Calu3 (cell line): ENCODE measurements at regions not wholly inside any gene's neighbourhood (a gene's known extent, or its start where the extent isn't known, plus 50 kb on each side); places are given as distances from the start of the nearest gene placed in this dataset.

ENCODE experiments used
- BruUV-seq: library from RNA; stranded (reverse); fragments of 400-500 nt; replicated peaks from 2 replicates; lab custom pipeline; 2021; lab: Mats Ljungman, UMichigan
- CTCF ChIA-PET: fragments of 300-600 bp; sonication (Branson Sonifier 250); formaldehyde crosslinking; loops from one replicate; lab custom pipeline; 2022; ENCODE audit warnings: antibody characterized with exemption; lab: Charles Lee
- DNase-seq: peaks from one replicate; pipeline ENCODE4 v3.0.0; 2022
- H3K27ac Mint-ChIP-seq: one replicate; pipeline ENCODE4 v1.8.0; 2022; ENCODE audit warnings: mixed read lengths; ENCODE audit not compliant: unreplicated experiment
- H3K27me3 Mint-ChIP-seq: one replicate; pipeline ENCODE4 v1.8.0; 2022; ENCODE audit warnings: mixed read lengths; ENCODE audit not compliant: unreplicated experiment
- H3K36me3 Mint-ChIP-seq: one replicate; pipeline ENCODE4 v1.8.0; 2022; ENCODE audit warnings: mild to moderate bottlenecking, moderate library complexity, mixed read lengths; ENCODE audit not compliant: insufficient read depth, unreplicated experiment
- H3K4me1 Mint-ChIP-seq: one replicate; pipeline ENCODE4 v1.8.0; 2022; ENCODE audit warnings: mild to moderate bottlenecking, low read depth, mixed read lengths; ENCODE audit not compliant: unreplicated experiment
- H3K4me3 Mint-ChIP-seq: one replicate; pipeline ENCODE4 v1.8.0; 2022; ENCODE audit warnings: mild to moderate bottlenecking, low read depth, moderate library complexity, mixed read lengths; ENCODE audit not compliant: unreplicated experiment
- H3K9me3 Mint-ChIP-seq: one replicate; pipeline ENCODE4 v1.8.0; 2022; ENCODE audit warnings: low read depth, mixed read lengths; ENCODE audit not compliant: unreplicated experiment
- CTCF ChIP-seq: fragments of 200-600 bp; IDR thresholded peaks from one replicate; pipeline ENCODE4 v1.8.0; 2022; ENCODE audit warnings: antibody characterized with exemption; ENCODE audit not compliant: unreplicated experiment
- intact Hi-C: fragments of 100-400 bp; cut with micrococcal nuclease; formaldehyde crosslinking; loops from one replicate; pipeline ENCODE4 v1.10.0; 2022; ENCODE audit not compliant: unreplicated experiment

DNA sequence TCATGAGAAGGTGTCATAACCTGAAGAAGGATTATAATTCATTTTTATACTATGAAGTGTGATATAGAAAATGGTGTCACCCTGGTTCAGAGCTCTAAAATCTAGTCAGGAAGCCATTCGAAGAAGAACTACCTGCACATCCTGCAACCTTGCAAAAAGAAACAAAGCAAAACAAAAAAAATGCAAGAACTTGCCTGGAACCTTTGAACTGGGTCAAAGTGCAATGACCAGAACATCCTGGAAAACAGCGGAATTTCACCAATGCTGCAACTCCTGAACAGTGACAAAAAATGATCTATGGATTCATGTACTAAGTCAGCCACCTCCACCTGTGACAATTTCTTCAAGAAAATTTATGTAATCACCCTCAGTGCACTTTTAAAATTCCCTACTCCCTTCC lies 1083.3 kb upstream of the GYPC start:
- DNase-seq, result no peak
- TF ChIP-seq CTCF, result no peak
- BruUV-seq, result no TSS peak
- H3K4me1 Mint-ChIP-seq, result no peaks in the 10 kb centered on the region
- no peak overlapping the region for H3K27ac Mint-ChIP-seq
- no peaks in the 10 kb centered on the region for H3K36me3 Mint-ChIP-seq
- intact Hi-C loops, result no loop called here
- CTCF ChIA-PET, result no interaction called here
- no peak overlapping the region for H3K4me3 Mint-ChIP-seq
- H3K27me3 Mint-ChIP-seq, result no peaks in the 10 kb centered on the region
- peaks cover 20% of the 10 kb centered on the region for H3K9me3 Mint-ChIP-seq

GRCh38 chr2:125573432-125573831 lies 1082.5 kb upstream of the GYPC start:
- H3K27me3 Mint-ChIP-seq, result no peaks in the 10 kb centered on the region
- H3K27ac Mint-ChIP-seq, result no peak overlapping the region
- no peak for TF ChIP-seq CTCF
- H3K9me3 Mint-ChIP-seq, result peaks cover 20% of the 10 kb centered on the region
- H3K36me3 Mint-ChIP-seq, result no peaks in the 10 kb centered on the region
- H3K4me3 Mint-ChIP-seq, result no peak overlapping the region
- no TSS peak for BruUV-seq
- CTCF ChIA-PET, result no interaction called here
- intact Hi-C loops, result no loop called here
- H3K4me1 Mint-ChIP-seq, result no peaks in the 10 kb centered on the region
- DNase-seq, result no peak

DNA sequence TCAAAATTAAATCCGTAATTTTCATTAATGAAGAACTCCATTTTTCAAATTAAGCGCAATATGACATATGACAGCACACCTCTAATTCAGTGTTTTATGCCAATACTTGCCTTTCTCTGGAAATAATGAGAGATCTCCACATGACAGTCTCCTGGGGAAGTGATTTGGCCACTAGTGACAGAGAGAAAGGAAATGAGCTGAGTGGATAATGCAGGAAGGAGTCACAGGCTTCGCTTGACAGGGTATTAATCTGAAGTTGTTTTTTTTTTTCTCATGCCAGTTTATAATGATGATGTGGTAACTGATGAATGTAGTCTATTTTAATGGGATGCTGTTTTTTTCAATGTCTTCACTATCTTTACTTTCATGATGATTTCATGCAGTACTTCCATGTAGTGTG lies 1079.4 kb upstream of the GYPC start:
- no peaks in the 10 kb centered on the region for H3K4me1 Mint-ChIP-seq
- intact Hi-C loops, result no loop called here
- H3K36me3 Mint-ChIP-seq, result no peaks in the 10 kb centered on the region
- no peaks in the 10 kb centered on the region for H3K27me3 Mint-ChIP-seq
- H3K9me3 Mint-ChIP-seq, result peaks cover 12% of the 10 kb centered on the region
- BruUV-seq, result no TSS peak
- CTCF ChIA-PET, result no interaction called here
- no peak for DNase-seq
- no peak overlapping the region for H3K27ac Mint-ChIP-seq
- TF ChIP-seq CTCF, result no peak
- H3K4me3 Mint-ChIP-seq, result no peak overlapping the region

DNA sequence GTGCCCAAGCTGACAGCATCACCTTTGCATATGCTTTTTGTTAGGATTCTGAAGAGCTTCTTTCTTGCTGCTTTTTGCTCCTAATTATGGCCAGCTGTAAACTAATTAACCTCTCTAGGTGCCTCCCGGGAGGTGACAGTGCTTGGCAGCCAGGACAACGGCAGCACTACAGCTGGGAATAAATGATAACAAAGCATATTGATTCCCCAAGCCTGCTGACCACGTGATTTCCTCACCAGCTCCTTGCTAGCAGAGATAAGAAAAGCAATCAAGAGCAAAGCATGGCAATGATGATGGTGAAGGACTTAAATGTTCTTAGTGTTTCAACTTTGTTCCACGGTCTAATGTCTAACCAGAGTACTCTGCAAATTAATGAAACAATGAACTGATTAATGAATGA lies 1074.4 kb upstream of the GYPC start:
- DNase-seq, result no peak
- H3K4me3 Mint-ChIP-seq, result no peak overlapping the region
- no peaks in the 10 kb centered on the region for H3K27me3 Mint-ChIP-seq
- TF ChIP-seq CTCF, result no peak
- intact Hi-C loops, result no loop called here
- peaks cover 10% of the 10 kb centered on the region for H3K9me3 Mint-ChIP-seq
- H3K27ac Mint-ChIP-seq, result no peak overlapping the region
- H3K4me1 Mint-ChIP-seq, result no peaks in the 10 kb centered on the region
- CTCF ChIA-PET, result no interaction called here
- no TSS peak for BruUV-seq
- no peaks in the 10 kb centered on the region for H3K36me3 Mint-ChIP-seq
